Erythroblast (primary cell): ENCODE measurements at regions not wholly inside any gene's neighbourhood (a gene's known extent, or its start where the extent isn't known, plus 50 kb on each side); places are given as distances from the start of the nearest gene placed in this dataset.
"Not testable (repeated sequence)": the region's sequence is repeated elsewhere in the genome, so short reads cannot be mapped to it uniquely, and the experiment has no call there.

Experiments used
- GATA1 ChIP-seq: IDR thresholded peaks from 2 replicates; pipeline ENCODE4 v1.6.1; 2011; ENCODE audit warnings: low read depth, mild to moderate bottlenecking, control low read depth, low read length, moderate library complexity
- POLR2A ChIP-seq: IDR thresholded peaks from 2 replicates; pipeline ENCODE4 v1.6.1; 2011; ENCODE audit warnings: mild to moderate bottlenecking, low read length

GRCh38 chr9:97220396-97220795, 87.1 kb upstream of the CCDC180 start:
- not testable (repeated sequence) for TF ChIP-seq POLR2A, GATA1
